SK-N-MC (cell line): ENCODE measurements at regions not wholly inside any gene's neighbourhood (a gene's known extent, or its start where the extent isn't known, plus 50 kb on each side); places are given as distances from the start of the nearest gene placed in this dataset.

Experiments used
- EZH2 ChIP-seq: fragments of 200-600 bp; sonication (generic); IDR thresholded peaks from one replicate; pipeline ENCODE4 v1.6.1; 2017; ENCODE audit warnings: antibody characterized with exemption
- FOXP2 ChIP-seq: optimal IDR thresholded peaks from 2 replicates; pipeline ENCODE3; 2011; ENCODE audit warnings: mild to moderate bottlenecking, moderate library complexity; ENCODE audit not compliant: insufficient read depth; ENCODE audit errors: extremely low read length, control extremely low read depth
- POLR2AphosphoS5 ChIP-seq: IDR thresholded peaks from 2 replicates; pipeline ENCODE4 v1.6.1; 2012; ENCODE audit warnings: mild to moderate bottlenecking, low read depth, low read length, borderline replicate concordance

- TF ChIP-seq POLR2AphosphoS5 (no peak), EZH2 (no peak), FOXP2 (no peak)
Observed at GRCh38 chrX:22699581-22700091, 300.1 kb upstream of the DDX53 start.
